Coronary artery (tissue), 2 donors: ENCODE measurements at regions not wholly inside any gene's neighbourhood (a gene's known extent, or its start where the extent isn't known, plus 50 kb on each side); places are given as distances from the start of the nearest gene placed in this dataset.
"Not testable (repeated sequence)": the region's sequence is repeated elsewhere in the genome, so short reads cannot be mapped to it uniquely, and the experiment has no call there.

Experiments
- DNase-seq: peaks from one replicate; pipeline ENCODE4 v3.0.0-alpha.2; 2017; ENCODE audit warnings: low spot score
- H3K27ac ChIP-seq, 2 donors: fragments of 200-600 bp; sonication (generic); one replicate each; pipeline ENCODE4 v1.5.1; 2016 to 2019
- H3K4me3 ChIP-seq: fragments of 200-600 bp; sonication (generic); 2 replicates; pipeline ENCODE4 v1.5.1; 2016; ENCODE audit warnings: mild to moderate bottlenecking, moderate library complexity
- TF ChIP-seq, protein P1 (sequence below): fragments of 200-600 bp; sonication (generic); IDR thresholded peaks from one replicate; pipeline ENCODE4 v1.5.1; 2019; ENCODE audit warnings: antibody characterized with exemption

DNA sequence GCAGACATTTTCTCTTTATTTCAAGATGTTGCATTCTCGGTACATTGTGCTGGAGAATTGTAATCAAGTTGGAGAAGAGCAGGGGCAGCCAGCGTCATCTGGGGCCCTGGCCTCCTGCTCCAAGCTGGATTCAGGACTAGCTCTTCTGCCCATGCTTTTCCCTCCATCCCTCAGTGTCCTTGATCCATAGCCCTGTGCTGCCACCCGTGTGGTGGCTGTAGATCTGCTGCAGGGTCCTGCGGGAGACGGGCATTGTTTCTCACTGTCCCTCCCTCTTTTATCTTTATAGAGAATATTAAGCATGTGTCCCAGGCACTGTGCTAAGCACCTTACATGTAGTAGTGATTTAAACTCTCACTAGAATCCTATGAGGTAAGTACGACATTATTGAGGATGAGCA is 60.5 kb upstream of the HAND1 start:
- DNase-seq, result no peak
- Histone ChIP-seq H3K4me3 (no peak overlapping the region), H3K27ac (no peak overlapping the region)
- TF ChIP-seq, protein P1, sequence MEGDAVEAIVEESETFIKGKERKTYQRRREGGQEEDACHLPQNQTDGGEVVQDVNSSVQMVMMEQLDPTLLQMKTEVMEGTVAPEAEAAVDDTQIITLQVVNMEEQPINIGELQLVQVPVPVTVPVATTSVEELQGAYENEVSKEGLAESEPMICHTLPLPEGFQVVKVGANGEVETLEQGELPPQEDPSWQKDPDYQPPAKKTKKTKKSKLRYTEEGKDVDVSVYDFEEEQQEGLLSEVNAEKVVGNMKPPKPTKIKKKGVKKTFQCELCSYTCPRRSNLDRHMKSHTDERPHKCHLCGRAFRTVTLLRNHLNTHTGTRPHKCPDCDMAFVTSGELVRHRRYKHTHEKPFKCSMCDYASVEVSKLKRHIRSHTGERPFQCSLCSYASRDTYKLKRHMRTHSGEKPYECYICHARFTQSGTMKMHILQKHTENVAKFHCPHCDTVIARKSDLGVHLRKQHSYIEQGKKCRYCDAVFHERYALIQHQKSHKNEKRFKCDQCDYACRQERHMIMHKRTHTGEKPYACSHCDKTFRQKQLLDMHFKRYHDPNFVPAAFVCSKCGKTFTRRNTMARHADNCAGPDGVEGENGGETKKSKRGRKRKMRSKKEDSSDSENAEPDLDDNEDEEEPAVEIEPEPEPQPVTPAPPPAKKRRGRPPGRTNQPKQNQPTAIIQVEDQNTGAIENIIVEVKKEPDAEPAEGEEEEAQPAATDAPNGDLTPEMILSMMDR, result no peak

DNA sequence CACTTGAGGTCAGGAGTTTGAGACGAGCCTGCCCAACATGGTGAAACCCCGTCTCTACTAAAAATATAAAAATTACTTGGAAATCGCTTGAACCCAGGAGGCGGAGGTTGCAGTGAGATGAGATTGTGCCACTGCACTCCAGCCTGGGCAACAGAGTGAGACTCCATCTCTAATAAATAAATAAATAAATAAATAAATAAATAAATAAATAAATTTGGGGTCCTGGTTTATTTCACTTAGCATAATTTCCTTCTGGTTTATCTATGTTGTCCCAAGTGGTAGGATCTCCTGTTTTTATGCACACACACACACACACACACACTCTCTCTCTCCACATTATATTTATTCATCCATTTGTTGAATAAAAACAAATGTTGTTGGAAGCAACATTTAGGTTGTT is 58.4 kb upstream of the HAND1 start:
- not testable (repeated sequence) for H3K4me3 ChIP-seq, DNase-seq, H3K27ac ChIP-seq

DNA sequence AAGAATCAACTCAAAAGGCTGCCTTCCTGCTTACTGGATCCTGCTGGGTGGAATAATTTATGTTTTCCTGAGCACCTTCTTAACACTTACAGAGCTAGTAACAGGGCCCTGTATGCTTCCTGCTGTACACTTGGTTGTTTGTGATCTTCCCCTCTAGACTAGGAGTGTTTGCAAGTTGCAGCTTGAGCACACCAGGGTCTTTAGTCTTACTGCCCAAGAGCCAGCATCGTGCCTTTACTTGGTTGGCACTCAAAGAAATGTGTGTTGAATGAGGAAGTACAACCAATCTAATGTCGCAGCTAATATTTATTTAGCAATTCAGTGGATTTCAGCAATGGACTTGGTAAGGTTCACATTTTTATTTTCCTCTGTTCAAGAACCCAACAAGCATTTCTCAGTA is 57.5 kb upstream of the HAND1 start:
- H3K27ac ChIP-seq, result no peak overlapping the region
- TF ChIP-seq, protein P1, result no peak
- DNase-seq, result no peak

DNA sequence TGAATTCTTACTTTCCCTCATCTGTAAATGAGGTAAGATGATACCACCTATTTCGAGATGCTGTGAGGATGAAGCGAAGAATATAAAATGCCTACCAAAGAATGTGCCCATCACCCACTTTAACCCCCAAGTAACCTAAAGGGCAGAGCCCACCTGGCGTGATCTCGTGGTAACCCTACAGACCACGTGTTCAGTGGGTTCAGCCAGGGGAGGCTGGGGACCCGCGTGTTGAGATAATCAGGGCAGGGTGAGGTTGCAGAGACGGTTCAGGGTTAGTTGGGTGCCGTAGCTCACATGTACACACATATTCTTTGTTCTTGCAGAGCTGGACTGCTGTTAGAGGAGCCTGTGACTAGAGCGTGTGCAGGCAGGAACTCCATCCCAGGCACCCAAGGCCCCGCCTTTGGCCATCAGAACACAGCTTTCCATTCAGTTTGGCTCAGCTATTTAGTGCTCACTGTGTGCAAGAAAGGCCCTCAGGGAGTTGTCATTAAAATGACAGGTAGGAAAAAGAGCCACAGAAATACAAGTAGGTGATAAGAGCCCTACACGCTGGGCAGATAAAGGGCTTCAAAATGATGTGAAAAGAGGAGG is 56.5 kb upstream of the HAND1 start:
- Histone ChIP-seq H3K27ac (no peak overlapping the region), H3K4me3 (no peak overlapping the region)
- TF ChIP-seq, protein P1, result no peak
- no peak for DNase-seq

More for the DNA sequence above, 57.5 kb upstream of the HAND1 start:
- no peak overlapping the region for H3K4me3 ChIP-seq

DNA sequence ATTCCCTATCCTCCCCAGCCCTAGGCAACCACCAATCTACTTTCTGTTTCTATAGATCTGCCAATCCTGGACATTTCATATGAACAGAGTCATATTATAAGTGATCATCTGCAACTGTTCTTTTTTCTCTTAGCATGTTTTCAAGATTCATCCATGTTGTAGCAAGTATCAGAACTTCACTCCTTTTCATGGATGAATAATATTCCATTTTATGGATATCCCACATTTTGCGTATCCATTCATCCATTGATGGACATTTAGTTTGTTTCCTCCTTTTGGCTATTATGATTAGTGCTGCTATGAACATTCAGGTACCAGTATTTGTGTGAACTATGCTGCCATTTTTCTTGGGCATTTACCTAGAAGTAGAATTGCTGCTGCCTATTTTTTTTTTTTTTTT is 51.3 kb upstream of the HAND1 start:
- DNase-seq, result no peak
- TF ChIP-seq, protein P1, result no peak
- no peak overlapping the region for H3K27ac ChIP-seq
- no peak overlapping the region for H3K4me3 ChIP-seq

DNA sequence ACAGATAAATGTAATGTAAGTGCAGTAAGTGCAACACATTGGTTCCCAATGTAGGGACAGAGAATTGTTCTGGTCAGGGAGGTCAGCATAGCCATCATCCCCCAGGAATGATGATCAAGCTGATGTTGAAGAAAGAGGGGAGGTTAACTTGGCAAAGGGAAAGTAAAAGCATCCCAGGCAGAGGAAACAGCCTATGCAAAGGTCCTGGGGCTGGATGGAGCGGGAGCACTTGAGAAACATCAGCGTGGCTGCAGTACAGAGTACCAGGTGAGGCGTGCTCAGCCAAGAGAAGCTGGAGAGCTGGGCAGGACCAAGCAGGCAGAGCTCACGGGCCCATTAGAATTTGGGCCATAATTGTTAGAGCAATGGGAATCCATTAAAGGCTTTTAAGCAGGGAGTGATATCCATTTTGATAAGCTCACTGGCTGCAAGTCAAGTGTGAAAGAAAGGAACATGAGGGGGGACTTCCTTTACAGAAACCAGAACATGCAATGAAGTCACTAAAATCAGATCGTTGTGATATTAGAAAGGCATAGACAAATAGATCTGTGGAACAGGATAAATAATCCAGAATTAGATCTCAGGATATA is 50.1 kb upstream of the HAND1 start:
- Histone ChIP-seq H3K27ac (no peak overlapping the region), H3K4me3 (no peak overlapping the region)
- TF ChIP-seq, protein P1, result no peak
- DNase-seq, result no peak
